SK-N-SH (cell line): ENCODE measurements at regions not wholly inside any gene's neighbourhood (a gene's known extent, or its start where the extent isn't known, plus 50 kb on each side); places are given as distances from the start of the nearest gene placed in this dataset.

Source experiments
- CTCF ChIP-seq: fragments of 200-600 bp; sonication (generic); IDR thresholded peaks from 2 replicates; pipeline ENCODE4 v1.6.1; 2017; ENCODE audit warnings: antibody characterized with exemption, mild to moderate bottlenecking, moderate library complexity
- EZH2phosphoT487 ChIP-seq: fragments of 200-600 bp; sonication (generic); IDR thresholded peaks from 2 replicates; pipeline ENCODE4 v1.6.1; 2017; ENCODE audit warnings: low read depth, mixed run types, mild to moderate bottlenecking, antibody characterized with exemption, moderate library complexity, borderline replicate concordance
- POLR2AphosphoS5 ChIP-seq: IDR thresholded peaks from 2 replicates; pipeline ENCODE4 v1.6.1; 2012; ENCODE audit warnings: low read depth, low read length
- SIN3A ChIP-seq: IDR thresholded peaks from 2 replicates; pipeline ENCODE4 v1.6.1; 2012; ENCODE audit warnings: low read depth, mild to moderate bottlenecking, low read length, moderate library complexity, borderline replicate concordance
- ZBTB33 ChIP-seq: IDR thresholded peaks from 2 replicates; pipeline ENCODE4 v1.4.0; 2012; ENCODE audit warnings: low read depth, borderline replicate concordance

- no peak for TF ChIP-seq CTCF
- no peak for TF ChIP-seq POLR2AphosphoS5
- TF ChIP-seq EZH2phosphoT487: no peak
- no peak for TF ChIP-seq ZBTB33
- TF ChIP-seq SIN3A: no peak
Measured at GRCh38 chr1:21344750-21345443, 54.6 kb upstream of the ECE1 start.
